NCI-H1436 treated with DMSO at 0.1 percent for 48 hours (cell line): ENCODE measurements at regions not wholly inside any gene's neighbourhood (a gene's known extent, or its start where the extent isn't known, plus 50 kb on each side); places are given as distances from the start of the nearest gene placed in this dataset.

Source experiments
- DNase-seq: peaks from one replicate; lab custom pipeline; 2025; lab: John Stamatoyannopoulos, UW

GRCh38 chr7:17689361-17689902 is 250.9 kb downstream of the SNX13 start:
- no peak for DNase-seq

GRCh38 chr7:17690030-17690429 is 250.3 kb downstream of the SNX13 start:
- no peak for DNase-seq

GRCh38 chr7:17696422-17696821 is 243.9 kb downstream of the SNX13 start:
- peak; percentile 6 for DNase-seq

GRCh38 chr7:17697128-17697881 is 243.0 kb downstream of the SNX13 start:
- DNase-seq: no peak

- no peak for DNase-seq
Measured at GRCh38 chr7:17699696-17700095, 240.6 kb downstream of the SNX13 start.

GRCh38 chr7:17700138-17700537 is 240.2 kb downstream of the SNX13 start:
- no peak for DNase-seq

- no peak for DNase-seq
Measured at GRCh38 chr7:17706275-17706674, 234.0 kb downstream of the SNX13 start.

- peak; percentile 9 for DNase-seq
Measured at GRCh38 chr7:17706734-17707133, 233.6 kb downstream of the SNX13 start.

- DNase-seq: no peak
Measured at GRCh38 chr7:17709127-17709526, 231.2 kb downstream of the SNX13 start.

GRCh38 chr7:17709599-17709998 is 230.7 kb downstream of the SNX13 start:
- no peak for DNase-seq

GRCh38 chr7:17710312-17710711 is 230.0 kb downstream of the SNX13 start:
- no peak for DNase-seq

GRCh38 chr7:17713584-17713983 is 226.7 kb downstream of the SNX13 start:
- no peak for DNase-seq

- DNase-seq: no peak
Measured at GRCh38 chr7:17716816-17717215, 223.5 kb downstream of the SNX13 start.

- no peak for DNase-seq
Measured at GRCh38 chr7:17719998-17720397, 220.3 kb downstream of the SNX13 start.

- DNase-seq: no peak
Measured at GRCh38 chr7:17721736-17722285, 218.5 kb downstream of the SNX13 start.

- no peak for DNase-seq
Measured at GRCh38 chr7:17722798-17723197, 217.5 kb downstream of the SNX13 start.

- no peak for DNase-seq
Measured at GRCh38 chr7:17725821-17726220, 214.5 kb downstream of the SNX13 start.

- DNase-seq: no peak
Measured at GRCh38 chr7:17732083-17732482, 208.2 kb downstream of the SNX13 start.
